H7 (cell line): ENCODE measurements at regions not wholly inside any gene's neighbourhood (a gene's known extent, or its start where the extent isn't known, plus 50 kb on each side); places are given as distances from the start of the nearest gene placed in this dataset.

Experiments
- DNase-seq: peaks from one replicate; pipeline ENCODE4 v3.0.0; 2012
- H3K27me3 ChIP-seq: 2 replicates; pipeline ENCODE4 v1.6.0; 2011; ENCODE audit warnings: mild to moderate bottlenecking, low read length; ENCODE audit not compliant: control insufficient read depth, insufficient read depth
- H3K36me3 ChIP-seq: replicated peaks from 2 replicates; pipeline ENCODE4 v1.5.1; 2011; ENCODE audit warnings: low read length; ENCODE audit not compliant: control insufficient read depth, insufficient read depth
- H3K4me3 ChIP-seq: 2 replicates; pipeline ENCODE4 v1.5.1; 2011; ENCODE audit warnings: low read depth, mild to moderate bottlenecking, control low read depth, low read length, moderate library complexity; ENCODE audit not compliant: insufficient read depth

DNA sequence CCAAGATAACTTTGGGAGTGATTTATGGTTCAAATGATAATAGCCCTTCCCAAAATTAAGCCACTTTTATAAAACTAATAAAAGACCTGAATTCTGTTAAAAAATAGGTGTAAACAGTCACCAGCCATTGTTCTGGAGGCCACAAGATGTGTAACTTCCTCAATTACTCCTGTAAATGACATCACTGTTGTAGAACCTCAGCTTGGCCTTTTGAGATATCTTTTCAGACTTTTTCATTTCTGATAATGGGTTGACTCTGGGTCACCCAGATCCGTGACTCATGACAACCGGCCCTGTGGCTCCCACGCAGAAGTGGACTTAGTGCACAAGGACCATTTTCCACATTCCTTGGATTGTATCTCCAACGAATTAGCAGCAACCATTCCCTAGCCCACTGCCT is 106.6 kb downstream of the DKK1 start:
- H3K36me3 ChIP-seq: no peaks in the 10 kb centered on the region
- H3K4me3 ChIP-seq: no peak overlapping the region
- DNase-seq: no peak
- no peaks in the 10 kb centered on the region for H3K27me3 ChIP-seq

GRCh38 chr10:52423369-52423768 is 109.3 kb downstream of the DKK1 start:
- DNase-seq: no peak
- Histone ChIP-seq H3K4me3 (no peak overlapping the region), H3K27me3 (no peaks in the 10 kb centered on the region), H3K36me3 (no peaks in the 10 kb centered on the region)

GRCh38 chr10:52424341-52424740 is 110.3 kb downstream of the DKK1 start:
- no peak for DNase-seq
- Histone ChIP-seq H3K36me3 (no peaks in the 10 kb centered on the region), H3K27me3 (no peaks in the 10 kb centered on the region), H3K4me3 (no peak overlapping the region)

- H3K27me3 ChIP-seq: no peaks in the 10 kb centered on the region
- H3K4me3 ChIP-seq: no peak overlapping the region
- no peak for DNase-seq
- no peaks in the 10 kb centered on the region for H3K36me3 ChIP-seq
Observed at GRCh38 chr10:52434734-52435133, 120.7 kb downstream of the DKK1 start.

DNA sequence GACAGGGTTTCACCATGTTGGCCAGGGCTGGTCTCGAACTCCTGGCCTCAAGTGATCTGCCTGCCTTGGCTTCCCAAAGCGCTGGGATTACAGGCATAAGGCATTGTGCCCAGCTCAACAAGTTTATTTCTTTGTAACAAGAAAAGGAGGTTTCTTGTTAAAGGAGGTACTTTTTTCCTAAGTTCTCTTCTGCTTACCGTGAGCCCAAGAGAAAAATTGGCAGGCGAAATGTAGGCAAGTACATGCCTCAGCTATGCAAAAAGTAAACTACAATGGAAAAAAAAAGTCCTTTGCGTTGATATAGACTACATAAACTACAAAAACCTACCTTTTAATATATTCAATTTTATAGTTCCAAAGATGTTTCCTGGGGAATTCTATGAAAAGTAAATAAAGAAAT is 122.6 kb downstream of the DKK1 start:
- no peak for DNase-seq
- no peaks in the 10 kb centered on the region for H3K27me3 ChIP-seq
- H3K4me3 ChIP-seq: no peak overlapping the region
- no peaks in the 10 kb centered on the region for H3K36me3 ChIP-seq

DNA sequence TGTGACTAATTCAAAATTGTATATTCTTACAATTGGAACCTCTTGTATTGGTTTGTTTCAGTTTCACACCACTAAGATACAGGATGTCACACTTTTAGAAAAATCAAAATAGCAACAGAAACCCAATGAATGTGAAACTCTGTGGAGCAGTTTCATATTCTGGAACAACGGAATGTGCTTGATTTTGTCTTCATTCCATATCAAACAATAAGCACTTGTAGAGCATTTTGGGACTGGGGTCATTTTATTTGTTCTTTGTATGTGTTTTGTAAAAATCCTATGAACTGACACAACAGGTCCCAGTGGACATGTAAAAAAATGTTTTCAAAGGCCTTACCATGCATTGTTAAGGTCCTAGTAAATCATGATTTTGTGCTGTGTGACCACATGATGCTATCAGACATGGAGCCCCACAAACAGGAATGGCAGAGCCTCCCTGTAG is 123.1 kb downstream of the DKK1 start:
- Histone ChIP-seq H3K27me3 (no peaks in the 10 kb centered on the region), H3K4me3 (no peak overlapping the region), H3K36me3 (no peaks in the 10 kb centered on the region)
- DNase-seq: no peak

DNA sequence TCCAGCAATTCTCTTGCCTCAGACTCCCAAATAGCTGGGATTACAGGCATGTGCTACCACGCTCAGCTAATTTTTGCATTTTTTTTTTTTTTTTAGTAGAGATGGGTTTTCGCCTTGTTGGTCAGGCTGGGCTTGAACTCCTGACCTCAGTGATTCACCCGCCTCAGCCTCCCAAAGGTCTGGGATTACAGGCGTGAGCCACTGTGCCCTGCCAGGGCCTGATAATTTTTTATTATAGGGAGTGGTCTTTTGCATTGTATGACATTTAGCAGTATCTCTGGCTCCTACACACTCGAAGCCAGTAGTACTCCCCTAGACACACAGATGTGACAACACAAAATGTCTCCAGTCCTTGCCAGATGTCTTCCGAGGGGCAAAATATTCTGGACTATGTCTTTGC is 124.0 kb downstream of the DKK1 start:
- Histone ChIP-seq H3K4me3 (no peak overlapping the region), H3K36me3 (no peaks in the 10 kb centered on the region), H3K27me3 (no peaks in the 10 kb centered on the region)
- no peak for DNase-seq

DNA sequence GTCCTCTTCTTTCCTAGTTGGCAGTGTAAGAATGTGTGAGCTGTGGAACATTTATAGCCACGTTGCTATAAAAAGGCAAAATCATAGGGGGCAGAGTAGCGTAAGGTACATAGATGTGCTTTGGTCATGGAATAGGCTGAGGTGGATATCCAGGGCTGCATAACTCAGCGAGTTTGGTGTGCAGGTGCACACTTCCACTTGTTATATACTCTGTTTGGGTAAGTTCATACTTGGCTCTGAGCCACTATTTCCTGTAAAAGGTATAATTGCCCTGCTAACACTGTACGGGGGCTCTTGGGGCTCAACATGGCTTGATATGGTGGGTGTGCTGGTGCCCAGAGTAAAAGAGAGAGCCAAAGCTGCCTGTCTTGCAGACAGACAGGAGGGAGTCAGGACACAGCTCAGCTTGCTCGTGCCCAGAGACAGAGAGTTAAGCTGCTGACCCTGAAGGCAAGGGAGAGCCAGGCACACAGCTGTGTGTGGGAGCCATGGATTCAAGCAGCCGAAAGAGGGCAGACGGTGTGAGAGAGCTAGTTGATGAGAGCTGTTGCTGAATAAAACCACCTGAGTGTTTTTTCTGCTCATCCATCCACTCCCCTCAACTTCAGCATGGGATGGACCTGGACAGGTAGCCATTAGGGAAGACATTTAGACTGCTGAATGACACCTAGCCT is 126.7 kb downstream of the DKK1 start:
- Histone ChIP-seq H3K4me3 (no peak overlapping the region), H3K36me3 (no peaks in the 10 kb centered on the region), H3K27me3 (0 out of 2 replicates have a peak, but pooled peaks cover 1% of the 10 kb centered on the region)
- no peak for DNase-seq

DNA sequence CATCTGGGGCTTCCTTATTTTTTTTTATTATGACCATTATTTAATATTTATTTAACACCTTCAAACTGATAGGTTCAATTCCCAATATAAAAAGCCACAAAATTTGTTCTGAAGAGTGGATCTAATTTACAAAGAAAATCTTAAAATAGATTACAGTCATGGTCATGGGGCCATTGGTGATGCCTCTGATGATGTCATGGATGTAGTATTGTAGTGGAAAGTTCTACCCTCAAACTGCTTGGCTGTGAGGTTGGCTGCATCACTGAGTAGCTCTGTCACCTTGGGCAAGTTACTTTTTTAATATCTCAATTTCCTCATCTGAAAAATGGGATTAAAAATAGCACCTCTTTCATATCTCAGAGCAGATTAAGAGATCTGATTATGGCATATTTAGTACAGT is 128.5 kb downstream of the DKK1 start:
- 0 out of 2 replicates have a peak, but pooled peaks cover 1% of the 10 kb centered on the region for H3K27me3 ChIP-seq
- DNase-seq: no peak
- H3K36me3 ChIP-seq: no peaks in the 10 kb centered on the region
- no peak overlapping the region for H3K4me3 ChIP-seq

- no peaks in the 10 kb centered on the region for H3K36me3 ChIP-seq
- no peak overlapping the region for H3K4me3 ChIP-seq
- 0 out of 2 replicates have a peak, but pooled peaks cover 1% of the 10 kb centered on the region for H3K27me3 ChIP-seq
- no peak for DNase-seq
Observed at GRCh38 chr10:52443419-52444388, 129.6 kb downstream of the DKK1 start.

- DNase-seq: no peak
- Histone ChIP-seq H3K27me3 (0 out of 2 replicates have a peak, but pooled peaks cover 1% of the 10 kb centered on the region), H3K36me3 (no peaks in the 10 kb centered on the region), H3K4me3 (no peak overlapping the region)
Observed at GRCh38 chr10:52446391-52446790, 132.3 kb downstream of the DKK1 start.

DNA sequence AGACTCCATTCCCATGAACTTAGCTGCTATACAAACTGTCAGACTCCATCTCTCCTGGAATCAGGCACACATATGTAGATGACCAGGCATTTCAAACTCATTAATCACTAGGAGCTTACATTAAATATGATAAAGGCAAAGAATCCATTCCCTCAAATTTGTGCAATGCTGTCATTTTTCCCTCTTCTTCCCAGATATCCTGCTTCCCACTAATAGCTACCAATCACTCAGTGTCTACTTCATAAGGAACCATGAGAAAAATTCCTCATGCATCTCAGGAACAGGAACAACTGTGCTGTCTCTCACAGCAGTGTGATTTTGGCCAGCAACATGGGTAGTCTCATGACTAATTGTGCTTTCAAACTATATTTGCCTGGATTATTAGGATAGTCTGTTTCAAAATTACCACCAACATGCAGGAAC is 133.9 kb downstream of the DKK1 start:
- Histone ChIP-seq H3K36me3 (no peaks in the 10 kb centered on the region), H3K4me3 (no peak overlapping the region), H3K27me3 (0 out of 2 replicates have a peak, but pooled peaks cover 1% of the 10 kb centered on the region)
- no peak for DNase-seq

- no peaks in the 10 kb centered on the region for H3K27me3 ChIP-seq
- H3K36me3 ChIP-seq: no peaks in the 10 kb centered on the region
- H3K4me3 ChIP-seq: no peak overlapping the region
- DNase-seq: no peak
Observed at GRCh38 chr10:52450762-52451291, 136.7 kb downstream of the DKK1 start.

DNA sequence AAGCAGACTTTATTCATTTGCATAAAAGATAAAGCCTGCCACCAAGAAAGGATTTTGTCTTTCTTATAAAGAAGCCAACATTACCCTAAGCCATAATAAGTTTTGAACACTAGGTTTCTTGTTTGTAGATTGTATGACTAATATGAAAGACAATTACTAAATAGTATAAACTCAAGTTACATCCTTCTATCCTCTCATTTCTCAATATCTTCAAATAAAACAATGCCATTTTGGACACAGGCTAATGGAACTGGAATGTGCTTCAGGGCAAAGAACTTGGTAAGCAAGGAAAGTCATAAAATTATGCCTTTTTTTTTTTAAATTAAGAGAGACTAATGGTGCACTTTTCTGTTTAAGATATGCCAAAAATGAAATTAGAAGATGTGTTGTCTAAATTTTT is 137.7 kb downstream of the DKK1 start:
- no peak for DNase-seq
- Histone ChIP-seq H3K36me3 (no peaks in the 10 kb centered on the region), H3K4me3 (no peak overlapping the region), H3K27me3 (no peaks in the 10 kb centered on the region)
